ENCODE measurements at regions not wholly inside any gene's neighbourhood (a gene's known extent, or its start where the extent isn't known, plus 50 kb on each side); places are given as distances from the start of the nearest gene placed in this dataset.

- no peak for TF ChIP-seq CTCF (IDR thresholded peaks at IDR 0.05)
- no peak for TF ChIP-seq POLR2A (IDR thresholded peaks at IDR 0.05)
Observed at GRCh38 chr1:63266857-63267256, 55.5 kb upstream of the FOXD3 start.
